GM19025 (cell line): ENCODE measurements at regions not wholly inside any gene's neighbourhood (a gene's known extent, or its start where the extent isn't known, plus 50 kb on each side); places are given as distances from the start of the nearest gene placed in this dataset.
"Not testable (repeated sequence)": the region's sequence is repeated elsewhere in the genome, so short reads cannot be mapped to it uniquely, and the experiment has no call there.

Experiments
- ATAC-seq: cut with Tn5 transposase; IDR thresholded peaks from one replicate; pipeline ENCODE4 v1.9.1; 2021; ENCODE audit warnings: mild to moderate bottlenecking, low read depth, moderate library complexity; ENCODE audit not compliant: unreplicated experiment

DNA sequence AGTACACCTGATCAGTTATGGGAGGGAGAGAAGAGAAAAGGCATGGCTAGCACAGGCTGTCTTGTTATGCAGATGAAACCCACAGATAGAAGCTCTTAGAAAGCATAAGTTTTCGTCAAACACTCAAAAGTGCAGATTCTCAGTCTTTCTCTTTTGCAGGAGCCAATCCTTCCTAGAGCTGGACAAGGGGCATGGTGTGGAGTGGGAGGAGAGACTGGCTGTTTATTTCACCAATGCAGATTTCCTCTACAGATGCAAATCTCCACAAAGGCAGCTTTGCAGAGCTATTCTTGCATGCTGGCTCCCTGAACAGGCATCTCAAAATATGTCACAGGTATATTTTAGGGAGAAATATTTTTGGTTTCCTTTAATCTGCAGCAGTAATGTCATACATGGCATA is 1400.7 kb downstream of the CDH8 start:
- ATAC-seq: no peak

DNA sequence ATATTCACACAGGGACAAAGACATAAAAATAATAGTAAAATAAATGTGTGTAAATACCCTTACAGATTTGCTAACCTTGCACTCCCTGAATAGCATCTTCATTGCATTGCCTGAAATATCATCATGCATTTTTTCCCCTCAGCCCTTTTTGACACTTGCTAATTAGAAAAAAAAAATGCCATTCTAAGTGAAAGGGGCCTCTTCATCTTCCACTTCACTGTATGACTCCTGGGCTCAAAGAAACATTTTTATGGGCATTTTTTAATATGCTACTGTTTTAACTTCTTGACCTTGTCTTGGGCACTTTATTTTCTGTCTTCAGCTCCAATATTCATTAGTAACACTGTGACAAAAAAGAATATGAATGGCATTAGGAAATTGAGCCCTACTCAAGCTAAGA is 1424.4 kb downstream of the CDH8 start:
- no peak for ATAC-seq

DNA sequence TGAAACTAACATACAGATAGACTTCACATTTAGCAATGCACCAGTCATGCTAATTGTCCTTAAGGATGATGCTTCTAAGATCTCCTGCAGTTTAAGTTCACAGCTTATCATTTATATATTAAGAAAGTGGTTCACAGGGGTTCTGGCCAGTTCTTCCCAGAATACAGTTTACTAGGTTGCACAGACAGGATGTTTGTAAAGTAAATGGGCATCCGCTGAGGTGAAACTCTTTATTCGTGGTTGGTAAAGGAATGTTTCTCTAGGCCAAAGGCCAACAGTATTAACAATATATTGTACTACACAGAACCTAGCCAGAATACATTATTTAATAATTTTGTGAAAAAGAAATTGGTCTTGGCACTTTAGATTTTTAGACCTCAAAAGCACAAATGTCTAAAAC is 1427.3 kb downstream of the CDH8 start:
- ATAC-seq: no peak

DNA sequence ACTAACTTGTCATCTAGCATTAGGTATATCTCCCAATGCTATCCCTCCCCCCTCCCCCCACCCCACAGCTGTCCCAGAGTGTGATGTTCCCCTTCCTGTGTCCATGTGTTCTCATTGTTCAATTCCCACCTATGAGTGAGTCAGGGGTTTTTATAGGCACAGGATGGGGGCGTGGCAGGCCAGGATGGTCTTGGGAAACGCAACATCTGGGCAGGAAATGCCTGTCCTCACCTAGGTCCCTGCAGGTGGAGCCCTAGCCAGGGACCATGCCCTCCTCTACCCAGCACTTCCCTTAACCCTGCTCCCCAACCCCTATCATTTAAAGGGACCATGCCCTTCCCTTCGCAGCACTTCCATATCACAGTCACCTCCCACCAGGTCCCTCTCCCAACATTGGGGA is 1430.6 kb downstream of the CDH8 start:
- ATAC-seq: not testable (repeated sequence)

DNA sequence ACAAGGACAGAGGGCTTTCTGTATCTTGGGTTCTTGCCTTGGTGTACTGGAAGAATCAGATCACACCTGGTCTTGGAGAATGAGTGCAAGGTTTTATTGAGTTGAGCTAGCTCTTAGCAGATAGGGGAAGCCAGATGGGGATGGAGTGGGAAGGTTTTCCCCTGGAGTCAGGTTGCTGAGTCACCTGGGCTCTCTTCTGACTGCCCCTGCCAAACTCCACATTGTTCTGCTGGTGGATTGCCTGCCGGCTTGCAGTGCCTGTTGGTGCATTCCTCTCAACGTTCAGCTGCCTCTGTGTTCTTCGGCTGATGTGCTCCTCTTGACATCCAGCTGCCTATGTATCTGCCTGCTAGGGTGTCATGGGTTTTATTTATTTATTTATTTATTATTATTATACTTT is 1431.1 kb downstream of the CDH8 start:
- ATAC-seq: no peak

DNA sequence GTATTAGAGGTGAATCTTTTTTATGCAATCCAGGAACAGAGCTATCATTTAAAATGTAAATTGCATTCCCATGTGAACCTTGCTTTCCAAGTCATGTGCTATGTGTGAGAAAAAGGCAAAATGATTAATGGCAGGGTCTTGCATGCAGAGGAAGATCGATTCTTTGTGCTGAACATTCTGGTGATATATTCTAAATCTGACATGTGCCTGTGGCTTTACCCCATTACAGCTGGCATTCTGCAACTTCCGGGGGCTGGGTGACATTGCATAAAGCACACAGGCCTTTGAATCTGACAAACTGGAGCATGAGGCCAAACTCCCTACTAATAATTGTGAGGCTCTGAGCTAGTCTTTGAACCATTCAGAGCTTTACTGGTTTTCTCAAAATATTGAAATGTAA is 1449.7 kb downstream of the CDH8 start:
- no peak for ATAC-seq

DNA sequence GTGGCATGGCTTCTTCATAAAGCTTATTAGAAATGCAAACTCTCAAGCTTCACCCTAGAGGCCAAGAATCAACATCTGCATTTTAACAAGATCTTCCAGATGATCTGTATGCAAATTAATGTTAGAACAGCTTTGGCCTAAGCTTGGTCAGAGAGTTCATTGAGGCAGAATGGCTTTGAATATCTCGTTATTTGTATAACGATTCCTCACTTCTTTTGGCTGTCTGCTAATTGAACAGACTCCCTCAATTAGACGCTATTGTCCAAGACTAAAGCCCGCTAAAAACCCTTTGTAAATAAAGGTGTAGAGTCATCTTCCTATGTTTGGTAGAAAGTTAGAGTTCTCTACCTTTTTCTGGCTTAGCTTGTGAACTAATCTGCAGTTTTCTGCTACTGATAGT is 1453.7 kb downstream of the CDH8 start:
- ATAC-seq: no peak

DNA sequence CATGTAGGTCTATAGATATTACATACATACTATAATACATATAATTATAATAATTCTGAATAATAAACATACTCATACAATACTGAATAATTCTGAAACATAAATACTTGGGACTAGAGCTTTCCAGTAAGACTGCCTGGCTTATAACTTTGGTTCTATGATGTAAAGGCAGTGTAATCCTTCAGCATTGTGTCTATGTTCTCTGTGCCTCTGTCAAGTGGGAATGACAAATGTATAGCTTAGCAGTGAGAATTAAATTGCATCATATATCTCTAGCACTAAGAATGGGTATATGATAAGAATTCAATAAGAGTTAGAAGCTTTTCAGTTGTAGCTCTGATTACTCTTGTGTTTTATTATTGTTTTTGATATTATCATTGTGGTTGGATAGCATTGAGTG is 1469.3 kb downstream of the CDH8 start:
- no peak for ATAC-seq

DNA sequence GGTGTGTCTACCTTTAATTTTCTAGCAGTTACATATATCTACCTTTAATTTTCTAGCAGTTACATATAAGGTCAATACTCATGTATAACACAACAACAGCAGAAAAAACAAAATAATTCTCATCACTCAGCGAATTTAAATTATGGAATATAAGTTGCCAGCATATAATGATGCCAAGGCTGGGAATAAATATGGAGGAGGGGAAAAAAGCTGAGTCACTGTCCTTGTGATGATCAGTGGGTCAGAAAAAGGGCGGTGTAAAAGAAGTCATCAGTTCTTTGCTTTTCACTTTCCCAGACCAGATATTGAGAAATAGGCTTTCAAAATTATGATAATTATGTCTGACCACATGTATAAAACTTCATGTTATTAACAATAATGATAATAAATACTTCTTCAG is 1471.7 kb downstream of the CDH8 start:
- no peak for ATAC-seq

DNA sequence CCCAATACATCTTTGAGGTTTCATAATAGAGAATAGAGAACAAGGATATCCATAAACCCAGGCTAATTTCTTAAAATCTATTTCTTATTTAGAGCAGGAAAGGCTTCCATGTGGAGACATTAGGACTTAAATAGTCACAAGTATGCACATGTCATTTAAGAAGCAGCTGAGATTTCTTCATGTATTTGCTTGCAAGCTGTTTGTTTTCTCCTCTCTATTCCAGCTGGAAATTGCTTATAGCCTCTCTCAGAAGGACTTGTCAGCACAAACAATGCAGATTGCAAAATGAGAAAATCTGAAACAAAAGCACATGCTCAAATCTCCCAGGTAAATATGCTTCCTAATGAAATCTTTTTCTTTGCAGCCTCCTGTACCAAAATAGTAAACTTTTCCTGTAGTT is 1473.1 kb downstream of the CDH8 start:
- no peak for ATAC-seq

DNA sequence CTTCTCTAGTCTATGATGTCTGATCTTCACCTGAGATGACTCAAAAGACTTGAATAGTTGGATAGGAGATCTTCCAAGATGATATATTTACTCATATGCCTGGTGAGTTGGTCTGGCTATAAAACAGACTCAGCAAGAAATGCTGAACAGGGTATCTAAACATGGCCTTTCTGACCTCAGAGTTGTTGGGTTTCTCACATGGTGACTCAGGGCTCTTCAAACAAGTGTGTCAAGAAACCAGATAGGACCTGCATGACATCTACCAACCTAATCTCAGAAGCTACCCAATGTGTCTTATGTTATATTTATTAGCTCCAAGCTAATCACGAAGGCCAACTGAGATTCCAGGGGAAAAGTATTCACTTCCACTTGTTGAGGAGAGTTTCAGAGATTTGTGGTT is 1477.3 kb downstream of the CDH8 start:
- no peak for ATAC-seq

DNA sequence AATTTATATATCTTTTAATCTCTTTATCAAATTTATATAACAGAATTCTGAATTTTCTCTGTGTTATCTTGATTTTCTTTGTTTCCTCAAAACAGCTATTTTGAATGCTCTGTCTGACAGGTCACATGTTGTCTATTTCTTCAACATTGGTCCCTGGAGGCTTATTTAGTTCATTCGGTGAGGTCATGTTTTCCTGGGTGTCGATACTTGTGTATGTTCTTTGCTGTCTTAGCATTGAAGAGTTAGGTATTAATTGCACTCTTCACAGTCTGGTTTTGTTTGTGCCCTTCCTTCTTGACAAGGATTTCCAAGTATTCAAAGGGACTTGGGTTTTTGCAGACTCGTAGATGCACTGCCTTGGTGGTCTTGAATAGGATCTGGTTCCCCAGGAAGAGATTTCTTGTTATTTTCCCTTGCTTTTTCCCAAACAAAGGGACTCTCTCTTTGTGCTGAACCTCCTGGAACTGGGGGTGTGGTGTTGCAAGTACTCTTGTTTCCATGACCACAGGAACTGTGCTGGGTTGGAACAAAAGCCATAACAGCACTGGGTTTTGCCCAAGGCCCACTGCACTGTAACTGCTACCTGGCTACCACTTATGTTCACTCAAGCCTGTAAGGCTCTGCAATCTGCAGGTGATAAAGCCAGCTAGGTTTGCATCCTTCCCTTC is 1483.0 kb downstream of the CDH8 start:
- no peak for ATAC-seq

DNA sequence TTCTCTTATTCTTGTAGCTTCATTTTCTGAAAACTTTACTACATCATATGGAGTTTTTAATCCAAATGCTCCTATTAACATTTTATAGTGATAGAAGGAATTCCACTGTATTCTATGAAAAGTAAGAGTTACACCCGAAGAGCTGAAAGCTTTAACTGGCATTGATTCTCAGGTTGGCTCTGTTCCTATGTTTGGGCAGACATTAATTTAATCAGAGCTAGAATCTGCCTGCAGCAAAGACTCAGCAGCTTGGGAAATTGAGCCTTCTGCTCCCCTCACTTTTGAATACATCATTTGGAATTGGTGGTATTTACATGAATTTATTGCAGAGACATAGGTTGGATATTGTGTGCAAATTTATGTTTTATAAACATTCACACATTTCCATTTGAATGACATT is 1494.7 kb downstream of the CDH8 start:
- ATAC-seq: no peak

DNA sequence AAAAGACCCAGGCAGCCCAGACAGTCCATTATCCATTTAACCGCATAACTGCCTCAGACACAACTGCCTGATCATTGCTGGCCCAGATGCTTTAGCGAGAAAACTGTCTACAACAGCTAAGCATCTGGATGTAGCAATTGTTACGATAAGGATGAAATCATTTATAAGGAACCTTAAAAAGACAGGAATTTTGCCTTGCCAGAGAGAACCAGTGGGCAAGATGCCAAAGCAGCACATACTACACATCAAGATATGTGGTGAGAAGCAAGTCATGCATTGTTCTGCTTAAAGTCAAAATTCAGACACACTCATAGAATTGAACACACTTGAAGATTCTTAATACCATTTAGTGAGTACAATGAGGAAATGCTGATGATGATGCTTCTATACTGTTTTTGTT is 1525.3 kb downstream of the CDH8 start:
- no peak for ATAC-seq

DNA sequence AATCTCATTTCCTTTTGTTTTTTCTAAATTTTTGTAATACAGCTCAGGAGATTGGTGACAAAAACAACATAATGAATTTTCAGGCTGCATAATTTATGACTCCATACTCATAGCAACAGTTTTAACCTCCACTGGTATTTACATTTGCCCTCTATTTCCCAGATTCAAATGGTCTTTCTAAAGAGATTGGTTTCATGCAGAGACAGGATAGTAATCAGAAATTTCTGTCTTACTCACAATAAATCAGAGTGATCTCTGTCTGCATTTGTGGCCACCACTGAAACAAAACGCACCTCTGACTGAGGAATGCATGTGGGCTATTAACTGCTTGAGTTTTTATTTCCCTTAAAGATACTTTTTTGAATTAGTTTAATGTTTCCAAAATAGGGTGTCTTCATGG is 1526.0 kb downstream of the CDH8 start:
- no peak for ATAC-seq

DNA sequence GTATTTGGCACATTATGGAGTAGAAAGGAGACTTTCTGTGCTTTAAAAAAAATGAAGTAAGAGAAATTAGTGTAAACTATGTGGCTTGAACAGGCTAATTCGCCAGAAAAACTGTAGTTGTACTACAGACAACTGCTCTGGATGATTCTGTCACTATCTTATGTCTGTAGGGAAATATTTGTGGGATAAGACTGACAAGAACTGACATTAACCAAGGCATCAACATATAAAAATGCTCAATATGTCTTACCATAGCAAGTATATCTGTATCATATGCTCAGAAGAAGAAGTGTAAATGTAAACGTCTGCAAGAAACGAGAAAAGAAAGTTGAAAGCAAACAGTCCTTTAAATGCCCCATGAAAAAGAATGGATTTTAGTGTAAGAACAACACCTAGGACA is 1545.0 kb downstream of the CDH8 start:
- ATAC-seq: no peak

DNA sequence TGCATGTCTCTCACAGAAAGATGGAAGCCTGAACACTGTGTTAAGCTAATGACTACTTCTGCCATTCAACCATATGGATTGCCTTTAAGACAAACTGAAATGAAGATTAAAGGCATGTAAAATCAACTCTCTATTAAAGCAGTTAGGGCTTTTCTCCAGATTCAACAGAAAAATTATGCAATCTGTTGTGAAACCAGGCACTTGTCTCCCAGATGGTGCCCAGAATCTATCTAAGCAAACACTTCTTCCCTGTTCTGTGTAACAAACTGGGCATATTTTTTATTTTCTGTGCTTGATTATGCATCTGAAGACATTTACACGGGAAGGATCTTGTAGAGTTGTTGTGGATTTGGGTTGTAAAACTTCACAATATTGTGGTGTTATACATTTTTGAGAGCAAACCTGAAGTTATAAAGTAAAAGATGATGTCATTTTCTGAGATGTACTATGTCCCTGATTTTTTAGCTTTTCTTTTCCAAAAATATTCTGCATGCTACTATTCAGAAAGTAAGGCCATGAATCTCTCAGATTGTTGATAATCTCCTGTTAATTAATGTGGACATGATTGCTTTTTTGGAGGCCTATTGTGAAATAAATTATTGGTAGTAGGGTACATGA is 1550.3 kb downstream of the CDH8 start:
- ATAC-seq: no peak

DNA sequence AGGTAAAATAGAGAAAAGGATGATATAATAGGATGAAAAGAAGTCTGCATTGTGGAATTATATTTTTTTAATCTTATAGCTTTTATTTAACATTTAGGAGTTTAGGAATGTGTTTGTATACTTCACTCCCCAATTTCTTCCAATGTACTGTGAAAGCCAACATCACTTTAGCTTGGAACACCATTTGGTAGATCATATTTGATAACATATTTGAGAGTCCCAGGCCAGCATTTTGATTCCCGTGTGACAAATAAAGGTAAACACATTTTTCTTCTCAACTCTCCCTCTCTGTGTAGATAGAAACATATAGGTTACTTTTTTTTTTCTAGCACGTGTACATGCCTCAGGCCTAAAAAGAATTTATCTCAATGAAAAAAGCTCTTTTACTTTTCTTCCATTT is 1551.3 kb downstream of the CDH8 start:
- no peak for ATAC-seq

DNA sequence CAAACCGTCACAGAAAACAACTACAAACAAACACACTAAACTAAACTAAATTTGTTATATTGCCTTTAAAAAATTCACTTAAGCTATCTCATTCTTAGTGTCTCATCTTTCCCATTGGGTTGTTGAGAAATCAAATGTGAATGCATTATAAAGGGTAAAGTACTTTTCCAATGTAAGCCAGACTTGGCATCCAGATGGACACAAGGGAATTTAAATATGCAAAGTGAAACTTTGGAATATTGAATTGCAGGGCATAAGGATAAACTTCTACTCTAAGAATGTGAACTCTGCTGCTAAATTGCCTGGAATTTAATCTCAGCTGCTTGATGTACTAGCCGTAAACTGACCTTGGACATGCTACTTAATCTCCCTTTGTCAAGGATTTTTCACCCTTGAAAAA is 1554.6 kb downstream of the CDH8 start:
- no peak for ATAC-seq

DNA sequence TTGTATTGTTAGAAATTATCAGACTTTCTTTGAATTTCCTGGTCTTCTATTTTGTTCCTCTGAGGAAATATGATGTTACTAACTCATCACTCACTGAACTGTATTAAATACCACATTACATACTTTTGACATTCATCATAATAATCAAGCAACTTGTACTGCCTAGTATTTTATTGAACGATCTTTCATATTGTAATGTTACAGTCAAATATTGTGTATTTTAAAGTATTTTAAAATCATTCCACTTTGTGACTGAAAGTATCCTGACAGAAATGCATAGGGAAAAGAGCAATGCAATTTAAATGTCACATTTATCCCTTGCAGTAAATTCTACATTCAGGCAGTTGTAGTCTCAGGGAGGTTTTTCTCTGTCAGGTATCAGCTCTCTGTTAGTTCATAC is 1557.4 kb downstream of the CDH8 start:
- ATAC-seq: no peak

DNA sequence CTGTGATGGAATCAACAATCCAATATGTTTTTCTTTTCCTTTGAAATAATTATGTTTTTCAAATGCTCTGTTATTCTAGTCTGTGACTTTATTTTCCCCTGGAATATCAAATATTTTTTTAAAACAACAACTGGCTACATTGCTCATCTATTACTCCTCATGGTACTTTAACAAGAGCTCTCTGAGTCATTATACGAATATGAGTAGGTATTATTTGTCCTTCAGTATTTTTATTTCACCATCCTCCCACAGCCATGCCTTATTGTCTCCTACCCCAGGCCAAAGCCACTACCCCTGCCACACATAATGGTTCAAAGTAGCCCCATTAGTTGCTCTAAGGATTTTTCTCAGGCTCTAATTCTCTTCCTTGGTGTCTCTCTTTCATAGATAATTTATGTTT is 1572.3 kb downstream of the CDH8 start:
- ATAC-seq: no peak

DNA sequence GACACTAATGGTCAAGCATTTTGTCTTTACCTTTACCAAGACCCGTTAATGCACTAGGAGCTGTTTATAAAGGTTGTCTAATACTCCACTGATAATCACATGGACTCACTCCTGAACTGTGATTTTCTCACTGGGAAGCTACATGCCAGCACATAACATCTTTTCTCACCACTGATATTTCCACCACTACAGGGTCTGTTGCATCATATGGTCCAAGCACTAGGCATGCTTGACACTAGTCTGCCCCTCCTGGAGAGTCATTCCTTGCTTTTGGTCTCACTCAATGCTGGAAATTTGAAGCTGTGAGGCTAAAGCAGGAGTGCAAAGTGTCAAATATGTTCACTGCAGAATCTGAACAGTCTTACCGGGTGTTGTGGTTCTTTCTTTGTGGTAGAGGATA is 1576.8 kb downstream of the CDH8 start:
- ATAC-seq: no peak

DNA sequence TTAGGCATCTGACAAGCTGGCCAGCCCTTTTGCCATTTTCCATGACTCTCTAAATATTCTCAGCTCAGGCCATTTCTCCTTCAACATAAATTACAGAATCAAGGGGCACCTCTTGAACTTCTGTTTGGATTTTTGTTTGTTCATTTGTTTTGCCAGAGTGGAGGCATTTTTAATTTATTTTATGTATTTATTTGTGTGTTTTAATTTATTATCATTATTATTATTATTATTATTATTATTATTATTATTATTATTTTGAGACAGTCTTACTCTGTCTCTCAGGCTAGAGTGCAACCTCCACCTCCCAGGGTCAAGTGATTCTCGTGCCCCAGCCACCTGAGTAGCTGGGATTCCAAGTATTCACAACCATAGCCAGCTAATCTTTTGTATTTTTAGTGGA is 1578.0 kb downstream of the CDH8 start:
- no peak for ATAC-seq
